Endothelial cell of umbilical vein (primary cell): ENCODE measurements at regions not wholly inside any gene's neighbourhood (a gene's known extent, or its start where the extent isn't known, plus 50 kb on each side); places are given as distances from the start of the nearest gene placed in this dataset.

Experiments
- BruUV-seq: library from RNA; stranded (reverse); fragments of 400-500 nt; replicated peaks from 2 replicates; lab custom pipeline; 2021; lab: Mats Ljungman, UMichigan
- CTCF ChIA-PET: fragments of 300-600, 350-600 bp; sonication (Branson Sonifier 250); formaldehyde crosslinking; loops from one replicate; lab custom pipeline; 2021; ENCODE audit warnings: antibody characterized with exemption, inconsistent platforms; lab: Charles Lee
- POLR2A ChIA-PET: fragments of 300-600, 350-600 bp; sonication (Branson Sonifier 250); formaldehyde crosslinking; loops from one replicate; lab custom pipeline; 2021; ENCODE audit warnings: antibody characterized with exemption, inconsistent platforms; lab: Charles Lee
- DNase-seq: peaks from one replicate; pipeline ENCODE4 v3.0.0-alpha.2; 2011; ENCODE audit warnings: low read depth, low spot score
- FAIRE-seq: peaks from 2 replicates; lab custom pipeline; 2011; peaks lifted over from hg19 to GRCh38; lab: Jason Lieb, UNC
- H2AFZ ChIP-seq: 2 replicates; pipeline ENCODE4 v1.6.0; 2012; ENCODE audit warnings: low read depth, low read length, control low read depth, inconsistent platforms
- H3K27ac ChIP-seq: 2 replicates; pipeline ENCODE4 v1.5.1; 2011; ENCODE audit warnings: low read depth, mild to moderate bottlenecking, control low read depth, low read length, moderate library complexity; ENCODE audit not compliant: insufficient read depth
- H3K27me3 ChIP-seq, 2 experiments: 2 replicates each; pipeline versions ENCODE4 v1.6.0 to v1.6.1; 2011; ENCODE audit warnings: low read length in 2 of 2, mixed read lengths in 1 of 2; ENCODE audit not compliant: control insufficient read depth in 2 of 2, insufficient read depth in 2 of 2
- H3K36me3 ChIP-seq, 2 experiments: 2 replicates in 1 of 2; 3 replicates in 1 of 2; pipeline ENCODE4 v1.5.1; 2011; ENCODE audit warnings: low read length in 2 of 2, mild to moderate bottlenecking in 1 of 2, moderate library complexity in 1 of 2; ENCODE audit not compliant: control insufficient read depth in 2 of 2, insufficient read depth in 2 of 2; ENCODE audit errors: extremely low read depth in 1 of 2
- H3K4me1 ChIP-seq: 3 replicates; pipeline ENCODE4 v1.5.1; 2011; ENCODE audit warnings: mild to moderate bottlenecking, low read length; ENCODE audit not compliant: control insufficient read depth, insufficient read depth; ENCODE audit errors: extremely low read depth
- H3K4me2 ChIP-seq: 2 replicates; pipeline ENCODE4 v1.6.1; 2011; ENCODE audit warnings: low read length, control low read depth, mixed read lengths; ENCODE audit not compliant: insufficient read depth
- H3K4me3 ChIP-seq, 3 experiments: fragments of 200-600 bp in 1 of 3; sonication (generic), shearing (Covaris generic) in 1 of 3; replicated peaks in 1 of 3; 2 replicates each; pipeline ENCODE4 v1.5.1; 2011 to 2016; ENCODE audit warnings: control low read depth in 3 of 3, low read length in 3 of 3, mild to moderate bottlenecking in 2 of 3, inconsistent platforms in 1 of 3, low read depth in 1 of 3, moderate library complexity in 1 of 3; ENCODE audit not compliant: insufficient read depth in 1 of 3
- H3K79me2 ChIP-seq: 2 replicates; pipeline ENCODE4 v1.6.0; 2012; ENCODE audit warnings: low read length, inconsistent platforms; ENCODE audit not compliant: control insufficient read depth, insufficient read depth
- H3K9ac ChIP-seq: replicated peaks from 2 replicates; pipeline ENCODE3; 2011; ENCODE audit warnings: low read length, control low read depth; ENCODE audit not compliant: insufficient read depth; ENCODE audit errors: extremely low read depth
- H3K9me1 ChIP-seq: replicated peaks from 3 replicates; pipeline ENCODE4 v1.6.0; 2011; ENCODE audit warnings: mild to moderate bottlenecking, low read length; ENCODE audit not compliant: control insufficient read depth, insufficient read depth; ENCODE audit errors: extremely low read depth
- H3K9me3 ChIP-seq: replicated peaks from 2 replicates; pipeline ENCODE4 v1.5.1; 2012; ENCODE audit warnings: low read length, inconsistent platforms; ENCODE audit not compliant: control insufficient read depth, insufficient read depth
- H4K20me1 ChIP-seq: replicated peaks from 2 replicates; pipeline ENCODE3; 2011; ENCODE audit warnings: mild to moderate bottlenecking, low read length; ENCODE audit not compliant: control insufficient read depth, insufficient read depth; ENCODE audit errors: extremely low read depth
- CTCF ChIP-seq, 2 donors: IDR thresholded peaks; 1 replicate in 1 of 2; 2 replicates in 1 of 2; pipeline ENCODE4 v1.5.1; 2011; ENCODE audit warnings: low read length in 2 of 2, mild to moderate bottlenecking in 2 of 2, moderate library complexity in 2 of 2, control low read depth in 1 of 2, inconsistent platforms in 1 of 2, low read depth in 1 of 2; ENCODE audit not compliant: insufficient read depth in 1 of 2; ENCODE audit errors: extremely low read depth in 1 of 2
- EZH2 ChIP-seq: IDR thresholded peaks from 2 replicates; pipeline ENCODE4 v1.6.1; 2012; ENCODE audit warnings: borderline replicate concordance, low read depth, mild to moderate bottlenecking, moderate library complexity, low read length, inconsistent platforms; ENCODE audit not compliant: severe bottlenecking
- FOS ChIP-seq: IDR thresholded peaks from 2 replicates; pipeline ENCODE4 v1.6.1; 2011; ENCODE audit warnings: mild to moderate bottlenecking, low read length, moderate library complexity, borderline replicate concordance; ENCODE audit not compliant: insufficient read depth
- JUN ChIP-seq: IDR thresholded peaks from 2 replicates; pipeline ENCODE4 v1.6.1; 2011; ENCODE audit warnings: borderline replicate concordance, low read depth; ENCODE audit not compliant: insufficient read length, insufficient read depth
- MAX ChIP-seq: IDR thresholded peaks from 2 replicates; pipeline ENCODE4 v1.6.1; 2011; ENCODE audit not compliant: insufficient read depth, insufficient read length
- MYC ChIP-seq: IDR thresholded peaks from one replicate; pipeline ENCODE4 v1.6.1; 2011; ENCODE audit warnings: mild to moderate bottlenecking, low read depth, low read length
- POLR2A ChIP-seq: IDR thresholded peaks from 2 replicates; pipeline ENCODE4 v1.6.1; 2012; ENCODE audit warnings: low read depth, mild to moderate bottlenecking, control low read depth, low read length
- POLR2AphosphoS5 ChIP-seq: IDR thresholded peaks from 2 replicates; pipeline ENCODE4 v1.6.1; 2012; ENCODE audit warnings: low read depth, mild to moderate bottlenecking, control low read depth, low read length, moderate library complexity; ENCODE audit not compliant: insufficient read depth
- dilution Hi-C: fragments of 300-500 bp; cut with MboI; formaldehyde crosslinking; loops from one replicate; pipeline ENCODE4 v1.15.0; 2019; ENCODE audit warnings: low sequenced_read_pairs; ENCODE audit not compliant: extremely low pct_ligation_motif_present
- intact Hi-C: fragments of 100-400 bp; cut with micrococcal nuclease; formaldehyde crosslinking; loops from one replicate; pipeline ENCODE4 v1.10.0; 2022

GRCh38 chr16:62573466-62573865 lies 537.2 kb upstream of the CDH8 start:
- POLR2A ChIA-PET, result no interaction called here
- intact Hi-C loops, result no loop called here

More at GRCh38 chr16:62573466-62573865, 537.2 kb upstream of the CDH8 start:
- H3K9ac ChIP-seq, result no peak overlapping the region
- dilution Hi-C loops, result no loop called here
- no peak overlapping the region for H3K27ac ChIP-seq
- peaks cover 3% of the 10 kb centered on the region for H3K9me3 ChIP-seq
- no peak overlapping the region for H3K4me2 ChIP-seq
- H3K9me1 ChIP-seq, result no peaks in the 10 kb centered on the region
- no peaks in the 10 kb centered on the region for H4K20me1 ChIP-seq
- TF ChIP-seq MYC, result no peak
- TF ChIP-seq POLR2AphosphoS5, result no peak
- TF ChIP-seq MAX, result no peak
- TF ChIP-seq FOS, result no peak
- no peak for TF ChIP-seq POLR2A
- no peak for TF ChIP-seq CTCF (IDR thresholded peaks at IDR 0.05; ENCODE audit: extremely low read depth in 1 of 2, insufficient read depth in 1 of 2, low read depth in 1 of 2, low read length in 2 of 2)
- no peak for TF ChIP-seq EZH2
- no peak for TF ChIP-seq JUN
- no peaks in the 10 kb centered on the region for H3K4me1 ChIP-seq
- H3K4me3 ChIP-seq, result no peak overlapping the region
- H3K79me2 ChIP-seq, result no peaks in the 10 kb centered on the region
- DNase-seq, result no peak
- CTCF ChIA-PET, result no interaction called here
- H3K27me3 ChIP-seq, result no peaks in the 10 kb centered on the region
- no TSS peak for BruUV-seq
- no peaks in the 10 kb centered on the region for H3K36me3 ChIP-seq
- no peak overlapping the region for H2AFZ ChIP-seq
- no peak for FAIRE-seq
